GM21529 (cell line): ENCODE measurements at regions not wholly inside any gene's neighbourhood (a gene's known extent, or its start where the extent isn't known, plus 50 kb on each side); places are given as distances from the start of the nearest gene placed in this dataset.
"Not testable (repeated sequence)": the region's sequence is repeated elsewhere in the genome, so short reads cannot be mapped to it uniquely, and the experiment has no call there.

Source experiments
- ATAC-seq: cut with Tn5 transposase; IDR thresholded peaks from one replicate; pipeline ENCODE4 v1.9.1; 2021; ENCODE audit not compliant: unreplicated experiment

DNA sequence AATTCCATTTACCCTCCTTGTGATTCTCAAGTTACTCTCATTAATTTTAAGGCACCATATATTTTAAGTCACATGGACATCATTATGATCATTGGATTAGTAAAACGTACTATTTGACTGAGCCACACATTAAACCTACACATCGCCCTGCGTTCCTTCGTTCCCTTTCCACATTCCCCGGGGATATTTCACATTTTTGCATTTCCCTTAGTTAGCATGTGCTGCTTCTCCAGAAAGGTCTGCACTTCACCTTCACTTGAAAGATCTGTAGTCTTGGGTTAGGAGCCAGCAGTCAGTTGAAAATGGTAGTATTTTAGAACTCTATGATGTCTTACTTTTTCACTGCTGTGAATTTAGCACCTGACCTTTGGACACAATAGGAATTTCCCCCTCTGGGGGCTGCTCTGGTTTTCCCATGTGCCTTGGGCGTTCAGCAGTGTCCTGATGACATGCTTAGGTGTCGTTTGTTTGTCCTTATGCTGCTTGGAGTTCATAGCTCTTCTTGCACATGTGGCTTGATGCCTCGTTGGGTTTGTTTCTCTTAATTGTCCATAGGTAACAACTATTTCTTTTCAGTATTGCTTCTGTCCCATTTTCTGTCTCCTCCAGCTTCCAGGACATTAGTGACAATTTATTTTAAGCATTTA, 56.9 kb upstream of the NBPF20 start:
- not testable (repeated sequence) for ATAC-seq

DNA sequence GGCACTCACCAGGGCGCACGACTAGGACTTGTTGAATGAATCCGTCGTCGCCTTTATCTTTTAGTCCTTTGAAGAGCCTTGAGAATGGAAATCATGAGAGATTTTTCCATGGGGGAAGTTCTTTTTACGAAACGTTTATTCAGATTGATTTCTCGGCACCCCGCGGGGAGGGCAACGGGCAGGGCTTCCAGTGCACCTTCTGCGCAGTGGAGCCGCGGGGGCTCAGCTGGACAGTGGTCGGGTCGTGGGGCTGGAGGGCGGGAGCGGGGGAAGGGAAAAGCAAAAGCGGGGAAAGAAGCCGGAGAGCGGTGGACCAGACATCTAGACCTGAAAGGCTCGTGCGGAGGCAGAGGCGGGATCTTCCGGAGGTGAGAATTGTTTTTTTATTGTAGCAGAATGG, 50.6 kb upstream of the NBPF20 start:
- not testable (repeated sequence) for ATAC-seq

- ATAC-seq, result not testable (repeated sequence)
Observed at GRCh38 chr1:145475369-145475915, 50.0 kb upstream of the NBPF20 start.
